ENCODE measurements at regions not wholly inside any gene's neighbourhood (a gene's known extent, or its start where the extent isn't known, plus 50 kb on each side); places are given as distances from the start of the nearest gene placed in this dataset.

DNA sequence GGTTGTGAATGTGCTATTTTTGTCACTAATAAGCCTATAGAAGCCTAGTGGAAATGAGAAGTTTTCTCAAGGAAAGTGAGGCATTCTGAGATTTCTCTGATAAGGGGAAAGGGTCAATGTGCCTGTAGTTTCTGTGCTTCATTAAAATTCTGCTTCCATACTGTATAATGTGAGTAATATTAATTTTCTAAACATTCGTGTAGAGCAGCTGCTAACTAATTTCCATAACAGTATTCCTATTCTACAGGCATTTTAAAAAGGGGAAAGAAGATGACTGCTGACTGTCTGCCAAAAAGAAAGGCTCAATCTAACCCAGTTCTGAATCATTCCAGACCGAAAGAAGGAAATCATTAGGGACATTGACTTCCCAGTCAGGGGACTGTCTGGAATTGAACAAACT, 293.3 kb upstream of the TMPO start:
- TF ChIP-seq POLR2AphosphoS5 (IDR thresholded peaks at IDR 0.05) (no peak), POLR2A (IDR thresholded peaks at IDR 0.05) (no peak)
- TF ChIP-seq, protein P1, sequence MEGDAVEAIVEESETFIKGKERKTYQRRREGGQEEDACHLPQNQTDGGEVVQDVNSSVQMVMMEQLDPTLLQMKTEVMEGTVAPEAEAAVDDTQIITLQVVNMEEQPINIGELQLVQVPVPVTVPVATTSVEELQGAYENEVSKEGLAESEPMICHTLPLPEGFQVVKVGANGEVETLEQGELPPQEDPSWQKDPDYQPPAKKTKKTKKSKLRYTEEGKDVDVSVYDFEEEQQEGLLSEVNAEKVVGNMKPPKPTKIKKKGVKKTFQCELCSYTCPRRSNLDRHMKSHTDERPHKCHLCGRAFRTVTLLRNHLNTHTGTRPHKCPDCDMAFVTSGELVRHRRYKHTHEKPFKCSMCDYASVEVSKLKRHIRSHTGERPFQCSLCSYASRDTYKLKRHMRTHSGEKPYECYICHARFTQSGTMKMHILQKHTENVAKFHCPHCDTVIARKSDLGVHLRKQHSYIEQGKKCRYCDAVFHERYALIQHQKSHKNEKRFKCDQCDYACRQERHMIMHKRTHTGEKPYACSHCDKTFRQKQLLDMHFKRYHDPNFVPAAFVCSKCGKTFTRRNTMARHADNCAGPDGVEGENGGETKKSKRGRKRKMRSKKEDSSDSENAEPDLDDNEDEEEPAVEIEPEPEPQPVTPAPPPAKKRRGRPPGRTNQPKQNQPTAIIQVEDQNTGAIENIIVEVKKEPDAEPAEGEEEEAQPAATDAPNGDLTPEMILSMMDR (IDR thresholded peaks at IDR 0.05) = no peak
